Lower leg skin (tissue), 3 donors: ENCODE measurements at regions not wholly inside any gene's neighbourhood (a gene's known extent, or its start where the extent isn't known, plus 50 kb on each side); places are given as distances from the start of the nearest gene placed in this dataset.

Experiments
- CTCF ChIP-seq, 3 donors: fragments of 450-650 bp; IDR thresholded peaks; one replicate each; pipeline ENCODE4 v1.5.1; 2016; ENCODE audit warnings: antibody characterized with exemption in 3 of 3, mild to moderate bottlenecking in 3 of 3, moderate library complexity in 2 of 3
- POLR2A ChIP-seq, 2 donors: fragments of 450-650 bp; IDR thresholded peaks; one replicate each; pipeline ENCODE4 v1.6.1; 2016 to 2017; ENCODE audit warnings: antibody characterized with exemption in 2 of 2, mild to moderate bottlenecking in 1 of 2, moderate library complexity in 1 of 2

DNA sequence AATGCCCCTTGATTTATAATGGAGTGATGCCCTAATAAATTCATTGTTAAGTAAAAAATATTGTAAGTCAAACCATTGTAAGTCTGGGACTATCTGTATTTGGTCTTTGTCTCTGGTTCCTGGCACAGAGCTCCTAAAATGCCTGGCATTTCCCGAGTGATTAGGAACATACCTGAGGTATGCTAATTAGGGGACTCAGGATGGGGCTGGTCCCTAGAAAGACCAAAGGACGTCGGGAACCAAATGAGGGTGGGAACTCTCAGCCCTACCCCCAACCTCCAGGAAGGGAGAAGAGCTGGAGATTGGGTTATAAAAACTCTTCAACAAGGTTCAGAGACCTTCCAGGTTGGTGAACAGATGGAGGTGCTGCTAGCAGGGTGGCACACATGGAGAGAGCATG lies 82.6 kb upstream of the ARG1 start:
- no peak for TF ChIP-seq CTCF (IDR thresholded peaks at IDR 0.05)
- TF ChIP-seq POLR2A (IDR thresholded peaks at IDR 0.05): no peak
